Smooth muscle cell (in vitro differentiated cells): ENCODE measurements at regions not wholly inside any gene's neighbourhood (a gene's known extent, or its start where the extent isn't known, plus 50 kb on each side); places are given as distances from the start of the nearest gene placed in this dataset.

ENCODE experiments used
- DNase-seq: peaks from one replicate; lab custom pipeline; 2025; ENCODE audit not compliant: unreplicated experiment; lab: John Stamatoyannopoulos, UW
- H2AFZ ChIP-seq: fragments of 200-600 bp; sonication (generic); 2 replicates; pipeline ENCODE4 v1.6.0; 2016; ENCODE audit warnings: antibody characterized with exemption, low read depth, mild to moderate bottlenecking
- H3F3A ChIP-seq: fragments of 200-600 bp; sonication (generic); 2 replicates; pipeline ENCODE4 v1.6.0; 2017; ENCODE audit warnings: antibody characterized with exemption, low read depth
- H3K27ac ChIP-seq: fragments of 200-600 bp; sonication (generic); 2 replicates; pipeline ENCODE4 v1.5.1; 2016; ENCODE audit warnings: low read depth, mild to moderate bottlenecking
- H3K27me3 ChIP-seq: fragments of 200-600 bp; sonication (generic); 2 replicates; pipeline ENCODE4 v1.6.1; 2016; ENCODE audit warnings: low read depth, mild to moderate bottlenecking
- H3K36me3 ChIP-seq: fragments of 200-600 bp; sonication (generic); 2 replicates; pipeline ENCODE4 v1.5.1; 2016; ENCODE audit warnings: low read depth
- H3K4me1 ChIP-seq: fragments of 200-600 bp; sonication (generic); 2 replicates; pipeline ENCODE4 v1.5.1; 2016; ENCODE audit warnings: low read depth
- H3K4me2 ChIP-seq: fragments of 200-600 bp; sonication (generic); 2 replicates; pipeline ENCODE4 v1.6.0; 2016; ENCODE audit warnings: mild to moderate bottlenecking
- H3K4me3 ChIP-seq: fragments of 200-600 bp; sonication (generic); 2 replicates; pipeline ENCODE4 v1.5.1; 2016; ENCODE audit warnings: mild to moderate bottlenecking
- H3K79me2 ChIP-seq: fragments of 200-600 bp; sonication (generic); 2 replicates; pipeline ENCODE4 v1.6.0; 2016; ENCODE audit warnings: low read depth, mild to moderate bottlenecking
- H3K9ac ChIP-seq: fragments of 200-600 bp; sonication (generic); 2 replicates; pipeline ENCODE4 v1.6.0; 2016; ENCODE audit warnings: low read depth
- H3K9me3 ChIP-seq: fragments of 200-600 bp; sonication (generic); replicated peaks from 2 replicates; pipeline ENCODE4 v1.5.1; 2016; ENCODE audit warnings: low read depth
- H4K20me1 ChIP-seq: fragments of 200-600 bp; sonication (generic); 2 replicates; pipeline ENCODE4 v1.6.0; 2016; ENCODE audit warnings: low read depth
- WGBS: methylation state at CpG from one replicate; pipeline ENCODE4 v1.1.7; 2016; ENCODE audit warnings: low lambda C conversion rate; 5-methylcytosine and 5-hydroxymethylcytosine counted together
- TF ChIP-seq, protein P1 (sequence below): fragments of 200-600 bp; sonication (generic); IDR thresholded peaks from 2 replicates; pipeline ENCODE4 v1.5.1; 2017; ENCODE audit warnings: borderline replicate concordance, mild to moderate bottlenecking, antibody characterized with exemption; ENCODE audit not compliant: insufficient read depth, poor library complexity, severe bottlenecking

DNA sequence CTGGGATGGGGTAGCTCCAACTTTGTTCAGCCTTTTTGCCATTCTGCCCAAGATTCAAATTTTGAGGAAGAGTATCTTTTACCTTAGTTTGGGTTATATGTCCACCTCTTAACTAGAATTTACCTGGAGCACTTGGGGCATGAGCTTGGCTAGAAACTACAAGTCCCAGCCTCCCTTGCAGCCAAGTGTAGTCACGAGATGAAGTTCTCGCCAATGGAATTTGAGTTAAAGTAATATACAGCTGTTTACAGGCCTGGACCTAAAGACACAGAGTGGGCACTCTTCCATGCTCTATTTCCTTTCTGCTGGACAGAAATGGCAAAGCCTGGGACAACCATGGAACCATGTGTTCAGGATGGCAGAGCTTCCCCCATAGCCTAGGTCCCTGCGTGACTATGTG is 233.6 kb upstream of the GATB start:
- H4K20me1 ChIP-seq = no peaks in the 10 kb centered on the region

DNA sequence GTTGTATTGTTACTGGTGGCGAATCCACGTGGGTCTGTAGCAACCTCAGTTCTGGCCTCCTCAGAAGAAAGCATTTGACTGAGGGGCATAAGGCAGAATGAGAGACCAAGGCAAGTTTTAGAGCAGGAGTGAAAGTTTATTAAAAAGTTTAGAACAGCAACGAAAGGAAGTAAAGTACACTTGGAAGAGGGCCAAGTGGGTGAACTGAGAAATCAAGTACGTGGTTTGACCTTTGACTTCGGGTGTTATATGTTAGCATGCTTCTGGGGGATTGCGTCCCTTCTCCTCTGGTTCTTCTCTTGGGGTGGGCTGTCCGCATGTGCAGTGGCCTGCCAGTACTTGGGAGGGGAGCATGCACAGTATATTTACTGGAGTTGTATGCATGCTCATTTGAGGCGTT is 232.7 kb upstream of the GATB start:
- no peaks in the 10 kb centered on the region for H3K36me3 ChIP-seq
- H3K4me3 ChIP-seq = no peak overlapping the region
- no peak overlapping the region for H3K9ac ChIP-seq
- H3K27me3 ChIP-seq = no peaks in the 10 kb centered on the region
- no peak for DNase-seq
- TF ChIP-seq, protein P1, sequence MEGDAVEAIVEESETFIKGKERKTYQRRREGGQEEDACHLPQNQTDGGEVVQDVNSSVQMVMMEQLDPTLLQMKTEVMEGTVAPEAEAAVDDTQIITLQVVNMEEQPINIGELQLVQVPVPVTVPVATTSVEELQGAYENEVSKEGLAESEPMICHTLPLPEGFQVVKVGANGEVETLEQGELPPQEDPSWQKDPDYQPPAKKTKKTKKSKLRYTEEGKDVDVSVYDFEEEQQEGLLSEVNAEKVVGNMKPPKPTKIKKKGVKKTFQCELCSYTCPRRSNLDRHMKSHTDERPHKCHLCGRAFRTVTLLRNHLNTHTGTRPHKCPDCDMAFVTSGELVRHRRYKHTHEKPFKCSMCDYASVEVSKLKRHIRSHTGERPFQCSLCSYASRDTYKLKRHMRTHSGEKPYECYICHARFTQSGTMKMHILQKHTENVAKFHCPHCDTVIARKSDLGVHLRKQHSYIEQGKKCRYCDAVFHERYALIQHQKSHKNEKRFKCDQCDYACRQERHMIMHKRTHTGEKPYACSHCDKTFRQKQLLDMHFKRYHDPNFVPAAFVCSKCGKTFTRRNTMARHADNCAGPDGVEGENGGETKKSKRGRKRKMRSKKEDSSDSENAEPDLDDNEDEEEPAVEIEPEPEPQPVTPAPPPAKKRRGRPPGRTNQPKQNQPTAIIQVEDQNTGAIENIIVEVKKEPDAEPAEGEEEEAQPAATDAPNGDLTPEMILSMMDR = no peak
- no peaks in the 10 kb centered on the region for H3K9me3 ChIP-seq
- WGBS = 88% methylated on average over 8 of the region's 8 CpGs
- no peak overlapping the region for H3K4me2 ChIP-seq
- no peaks in the 10 kb centered on the region for H3K4me1 ChIP-seq
- no peaks in the 10 kb centered on the region for H3F3A ChIP-seq
- no peak overlapping the region for H2AFZ ChIP-seq
- H4K20me1 ChIP-seq = no peaks in the 10 kb centered on the region
- no peak overlapping the region for H3K27ac ChIP-seq
- no peaks in the 10 kb centered on the region for H3K79me2 ChIP-seq

More for the DNA sequence above, 233.6 kb upstream of the GATB start:
- no peak overlapping the region for H3K4me3 ChIP-seq
- H3K27ac ChIP-seq = no peak overlapping the region
- no peaks in the 10 kb centered on the region for H3K9me3 ChIP-seq
- H3K9ac ChIP-seq = no peak overlapping the region
- H3K79me2 ChIP-seq = no peaks in the 10 kb centered on the region
- TF ChIP-seq, protein P1 = no peak
- no peaks in the 10 kb centered on the region for H3F3A ChIP-seq
- H3K4me2 ChIP-seq = no peak overlapping the region
- no peak for DNase-seq
- WGBS = 95% methylated on average over 3 of the region's 3 CpGs
- no peaks in the 10 kb centered on the region for H3K4me1 ChIP-seq
- H2AFZ ChIP-seq = no peak overlapping the region
- H3K36me3 ChIP-seq = no peaks in the 10 kb centered on the region
- no peaks in the 10 kb centered on the region for H3K27me3 ChIP-seq

DNA sequence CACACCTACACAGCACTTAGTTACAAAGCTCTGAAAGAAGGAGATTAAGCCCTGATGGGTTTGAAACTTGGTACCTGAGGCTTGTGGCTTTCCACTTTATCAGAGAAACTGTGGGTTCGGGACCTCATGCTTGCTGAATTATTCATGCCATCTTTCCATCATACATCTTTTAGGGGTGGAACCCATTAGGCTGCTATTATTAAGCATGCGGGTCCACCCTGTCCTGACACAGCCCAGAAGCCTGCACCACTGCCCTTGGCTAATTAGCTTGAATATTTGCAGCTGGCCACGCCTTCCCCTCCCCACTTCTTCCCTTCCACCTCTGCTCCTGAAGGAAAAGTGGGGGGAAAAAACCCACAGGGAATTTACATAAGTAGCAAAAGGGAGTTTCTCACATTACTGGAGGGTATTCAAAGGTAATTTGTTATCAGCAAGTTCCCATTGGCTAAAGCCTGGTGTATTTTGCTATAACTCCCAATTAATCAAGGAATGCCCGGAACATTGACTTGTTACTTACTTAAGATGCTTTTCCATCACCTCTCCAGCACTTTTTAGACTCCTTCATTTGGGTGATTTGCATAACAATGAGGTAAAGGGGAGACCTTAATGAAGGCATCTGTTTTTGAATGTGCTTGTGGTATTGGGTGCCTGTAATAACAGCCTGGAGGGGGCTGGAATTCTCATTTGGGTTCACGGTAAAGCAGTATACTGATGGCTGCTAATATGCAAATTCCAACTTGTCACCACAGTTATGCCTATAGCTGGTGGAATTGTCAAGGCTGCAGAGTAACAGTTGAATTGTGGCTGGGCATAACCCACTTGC is 231.7 kb upstream of the GATB start:
- no peaks in the 10 kb centered on the region for H3F3A ChIP-seq
- no peaks in the 10 kb centered on the region for H3K79me2 ChIP-seq
- H2AFZ ChIP-seq = no peak overlapping the region
- H3K4me2 ChIP-seq = no peak overlapping the region
- H3K36me3 ChIP-seq = no peaks in the 10 kb centered on the region
- TF ChIP-seq, protein P1 = no peak
- H3K9ac ChIP-seq = no peak overlapping the region
- no peaks in the 10 kb centered on the region for H3K27me3 ChIP-seq
- 55% methylated on average over 5 of the region's 5 CpGs for WGBS
- no peak overlapping the region for H3K27ac ChIP-seq
- no peak overlapping the region for H3K4me3 ChIP-seq
- no peaks in the 10 kb centered on the region for H3K4me1 ChIP-seq
- no peaks in the 10 kb centered on the region for H3K9me3 ChIP-seq
- H4K20me1 ChIP-seq = no peaks in the 10 kb centered on the region
- DNase-seq = no peak

DNA sequence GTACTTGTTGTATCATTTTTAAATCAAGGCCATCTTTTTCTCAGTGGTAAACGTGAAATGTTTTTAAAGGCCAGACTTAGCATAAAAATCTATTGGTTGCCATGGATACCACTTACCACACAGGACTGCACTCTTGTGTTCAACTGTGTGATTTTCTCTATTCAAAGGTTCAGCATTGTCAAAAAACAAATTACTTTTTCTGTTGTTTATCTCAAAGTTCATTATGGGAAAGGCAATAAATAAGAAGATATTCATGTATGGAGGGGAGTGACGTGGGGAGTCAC is 231.0 kb upstream of the GATB start:
- 87% methylated on average over 2 of the region's 2 CpGs for WGBS
- H3K27ac ChIP-seq = no peak overlapping the region
- TF ChIP-seq, protein P1 = no peak

More for the DNA sequence above, 231.0 kb upstream of the GATB start:
- no peaks in the 10 kb centered on the region for H3K79me2 ChIP-seq
- H3F3A ChIP-seq = no peaks in the 10 kb centered on the region
- H3K27me3 ChIP-seq = no peaks in the 10 kb centered on the region
- H2AFZ ChIP-seq = no peak overlapping the region
- H3K4me2 ChIP-seq = no peak overlapping the region
- no peaks in the 10 kb centered on the region for H3K4me1 ChIP-seq
- no peak overlapping the region for H3K9ac ChIP-seq
- H3K9me3 ChIP-seq = no peaks in the 10 kb centered on the region
- no peak overlapping the region for H3K4me3 ChIP-seq
- no peaks in the 10 kb centered on the region for H3K36me3 ChIP-seq
- H4K20me1 ChIP-seq = no peaks in the 10 kb centered on the region
- DNase-seq = no peak
